ENCODE measurements at regions not wholly inside any gene's neighbourhood (a gene's known extent, or its start where the extent isn't known, plus 50 kb on each side); places are given as distances from the start of the nearest gene placed in this dataset.
A peak's percentile ranks its signal among the peaks of the same experiment; 100 is the strongest.

DNA sequence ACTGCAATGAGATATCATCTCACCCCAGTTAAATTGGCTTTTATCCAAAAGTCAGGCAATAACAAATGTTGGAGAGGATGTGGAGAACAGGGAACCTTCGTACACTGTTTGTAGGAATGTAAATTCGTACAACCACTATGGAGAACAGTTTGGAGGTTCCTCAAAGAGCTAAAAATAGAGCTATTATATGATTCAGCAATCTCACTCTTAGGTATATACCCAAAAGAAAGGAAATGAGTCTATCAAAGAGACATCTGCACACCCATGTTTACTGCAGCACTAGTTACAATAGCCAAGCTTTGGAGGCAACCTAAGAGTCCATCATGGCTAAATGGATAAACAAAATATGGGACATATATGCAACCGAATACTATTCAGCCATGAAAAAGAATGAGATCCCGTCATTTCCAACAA, 68.0 kb upstream of the HES1 start:
- DNase-seq (ENCODE audit: low read depth), result no peak

DNA sequence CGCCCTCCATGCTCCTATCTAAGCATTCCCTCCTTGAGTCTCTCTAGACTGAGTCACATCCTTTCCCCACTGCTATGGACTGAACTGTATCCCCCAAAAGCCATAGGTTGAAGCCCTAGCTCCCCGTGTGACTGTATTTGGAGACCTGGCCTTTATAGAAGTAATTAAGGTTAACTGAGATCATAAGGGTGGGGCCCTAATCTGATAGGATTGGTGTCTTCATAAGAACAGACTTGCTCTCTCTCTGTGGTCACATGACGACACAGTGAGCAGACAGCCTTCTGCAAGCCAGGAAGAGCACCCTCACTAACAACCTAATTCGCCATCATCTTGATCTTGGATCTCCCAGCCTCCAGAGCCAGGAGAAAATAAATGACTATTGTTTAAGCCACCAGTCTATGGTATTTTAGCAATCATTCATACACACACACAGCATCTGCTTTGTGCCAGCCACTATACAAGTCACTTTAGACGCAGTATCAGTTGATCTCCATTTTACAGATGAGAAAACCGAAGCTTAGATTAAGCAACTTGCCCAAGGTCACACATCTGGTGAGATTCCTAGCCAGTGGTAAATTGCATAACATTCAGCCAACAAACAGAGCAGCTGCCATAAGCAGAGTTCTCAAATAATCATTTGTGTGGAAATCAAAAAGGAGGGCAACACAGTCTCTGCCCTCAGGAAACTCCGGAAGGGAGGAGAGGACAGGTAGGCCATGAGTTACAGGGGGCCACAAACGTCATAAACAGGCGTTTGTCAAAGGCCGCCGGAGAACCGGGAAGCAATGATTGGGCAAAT, 66.3 kb upstream of the HES1 start:
- no peak for DNase-seq (ENCODE audit: low read depth)

- DNase-seq (ENCODE audit: low read depth), result no peak
Measured at GRCh38 chr3:194070220-194070633, 65.7 kb upstream of the HES1 start.

DNA sequence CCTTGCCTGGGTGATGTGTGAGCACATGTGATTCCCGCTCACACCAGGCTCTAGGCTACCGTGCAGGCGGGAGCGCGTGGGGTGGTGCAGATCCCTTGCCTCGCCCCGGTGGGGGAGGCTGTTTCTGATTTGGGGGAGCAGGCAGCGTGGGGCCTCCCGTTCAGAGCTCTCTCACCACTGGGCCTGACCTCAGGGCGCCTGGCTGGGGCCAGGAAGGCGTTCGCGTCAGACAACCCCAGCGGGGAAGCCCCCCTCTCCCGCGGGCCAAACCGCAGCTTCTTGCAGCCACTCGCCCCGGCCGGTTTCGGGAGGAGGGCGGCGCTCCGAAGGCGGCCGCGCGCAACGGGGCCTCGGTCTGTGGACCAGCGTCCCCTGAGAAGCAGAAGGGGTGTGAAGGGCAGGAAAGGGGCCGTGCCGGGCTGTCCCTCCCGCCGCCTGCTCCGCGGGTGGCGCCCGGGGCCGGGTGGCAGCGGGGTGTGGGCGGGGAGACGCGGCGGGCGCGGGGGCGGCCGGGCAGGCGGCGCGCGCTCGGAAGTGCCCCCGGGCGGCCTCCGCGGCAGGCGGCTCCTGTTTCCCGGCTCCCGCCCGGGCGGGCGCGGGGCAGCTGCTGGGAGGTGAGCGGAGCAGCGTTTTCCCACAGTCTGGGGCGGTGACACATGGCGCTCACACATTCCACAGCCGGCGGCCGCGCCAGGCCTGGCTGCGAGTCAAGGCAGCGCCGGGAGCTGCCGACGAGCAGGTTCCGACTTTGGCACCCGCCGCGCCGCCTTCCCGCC, 65.1 kb upstream of the HES1 start:
- peak; percentile 43 for DNase-seq (ENCODE audit: low read depth)

- DNase-seq (ENCODE audit: low read depth), result no peak
Measured at GRCh38 chr3:194072097-194072428, 63.9 kb upstream of the HES1 start.

GRCh38 chr3:194072691-194073279, 63.2 kb upstream of the HES1 start:
- no peak for DNase-seq (ENCODE audit: low read depth)

GRCh38 chr3:194073926-194074325, 62.0 kb upstream of the HES1 start:
- DNase-seq (ENCODE audit: low read depth), result no peak

GRCh38 chr3:194075088-194075615, 60.8 kb upstream of the HES1 start:
- no peak for DNase-seq (ENCODE audit: low read depth)

DNA sequence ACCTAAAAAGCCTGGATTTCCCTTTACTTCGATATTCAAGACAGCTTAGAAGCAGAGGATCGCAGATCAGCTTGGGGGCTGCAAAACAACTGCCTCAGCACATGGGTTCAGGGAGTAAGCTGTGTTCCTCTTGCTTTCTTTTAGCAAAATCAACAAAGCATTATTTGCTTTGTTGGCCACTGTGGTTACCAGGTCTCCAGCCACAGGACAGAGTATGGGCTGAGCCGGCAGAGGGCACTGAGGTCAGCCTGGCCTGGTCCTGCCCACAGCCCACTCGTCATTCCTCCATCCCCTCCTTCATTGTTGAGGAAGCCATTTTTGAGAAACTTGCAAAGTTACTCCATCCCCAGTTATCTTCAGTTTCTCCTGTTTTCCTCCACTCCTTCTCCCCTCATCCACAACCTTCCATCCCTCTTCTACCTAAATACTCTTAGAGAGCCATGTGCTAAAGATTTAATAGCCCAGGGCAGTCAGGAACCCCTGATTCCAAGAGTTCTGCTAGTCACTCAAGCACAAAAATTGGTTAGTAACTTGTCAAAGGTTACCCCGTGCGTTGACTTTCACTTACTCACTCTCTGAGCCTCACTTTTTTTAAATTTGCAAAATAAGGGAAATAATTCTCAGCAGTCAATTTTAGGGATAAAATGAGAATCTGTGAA, 60.0 kb upstream of the HES1 start:
- no peak for DNase-seq (ENCODE audit: low read depth)

- DNase-seq (ENCODE audit: low read depth), result no peak
Measured at GRCh38 chr3:194076475-194076874, 59.5 kb upstream of the HES1 start.

- no peak for DNase-seq (ENCODE audit: low read depth)
Measured at GRCh38 chr3:194077602-194078001, 58.3 kb upstream of the HES1 start.

GRCh38 chr3:194078045-194078821, 57.7 kb upstream of the HES1 start:
- no peak for DNase-seq (ENCODE audit: low read depth)

DNA sequence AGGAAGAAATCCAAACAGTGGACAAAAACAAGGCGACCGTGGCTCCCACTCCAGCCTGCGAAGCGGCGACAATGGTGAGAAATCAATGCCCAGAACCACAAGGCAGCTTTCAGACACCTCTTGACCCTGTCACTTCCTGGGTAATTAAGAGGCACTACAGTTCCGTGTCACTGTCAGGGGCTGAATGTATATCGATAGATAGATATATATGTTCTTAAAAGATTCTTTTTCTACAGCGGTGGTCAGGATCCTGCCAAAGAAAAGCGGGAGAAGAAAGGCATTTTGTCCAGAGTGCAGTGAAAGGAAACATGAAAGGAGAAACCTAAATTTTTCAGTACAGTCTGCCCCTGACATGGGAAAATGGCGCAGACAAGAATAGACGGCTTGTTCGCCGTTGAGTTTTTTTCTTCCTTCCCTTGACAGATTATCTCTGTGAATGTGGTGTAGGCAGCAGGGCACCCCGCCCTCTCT, 56.2 kb upstream of the HES1 start:
- DNase-seq (ENCODE audit: low read depth), result no peak

DNA sequence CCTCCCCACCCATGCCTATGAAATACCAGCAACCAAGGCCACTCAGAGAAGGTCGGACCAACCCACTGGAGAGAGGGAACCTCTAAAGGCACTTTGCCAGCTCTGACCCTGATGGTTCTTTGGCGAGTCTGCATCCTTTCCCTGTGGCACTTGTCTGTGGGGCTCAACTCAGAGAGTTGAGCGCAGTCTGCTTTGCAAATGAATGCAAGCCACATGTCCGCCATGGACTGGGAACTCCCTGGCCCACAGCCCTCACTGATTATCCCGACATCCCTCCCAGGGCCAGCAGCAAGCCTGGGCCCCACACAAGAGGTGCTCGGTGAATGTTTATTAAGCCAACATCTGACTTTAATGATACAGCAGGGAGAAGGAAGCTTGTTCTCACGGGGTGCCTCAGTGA, 55.5 kb upstream of the HES1 start:
- no peak for DNase-seq (ENCODE audit: low read depth)

- no peak for DNase-seq (ENCODE audit: low read depth)
Measured at GRCh38 chr3:194080913-194081800, 54.8 kb upstream of the HES1 start.

DNA sequence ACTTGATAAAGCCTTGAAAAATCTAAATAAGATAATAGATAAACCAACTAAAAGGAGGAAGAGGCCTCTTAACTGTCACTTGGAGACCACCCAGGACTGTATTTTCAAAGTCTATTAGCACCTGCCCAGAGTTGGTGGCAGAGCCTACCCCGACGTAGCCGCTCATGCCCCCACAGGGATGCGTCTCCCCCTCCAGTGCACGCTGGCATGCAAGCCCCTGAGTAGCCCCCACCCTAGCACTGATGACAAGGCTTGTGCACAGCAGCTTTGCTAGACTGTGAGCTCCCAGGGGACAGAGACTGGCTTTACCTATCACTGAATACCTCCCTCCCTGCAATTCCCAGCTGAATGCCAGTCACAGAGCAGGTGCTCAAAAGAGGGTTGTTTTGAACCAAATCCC, 54.1 kb upstream of the HES1 start:
- DNase-seq (ENCODE audit: low read depth), result no peak

GRCh38 chr3:194082743-194083636, 53.0 kb upstream of the HES1 start:
- no peak for DNase-seq (ENCODE audit: low read depth)

DNA sequence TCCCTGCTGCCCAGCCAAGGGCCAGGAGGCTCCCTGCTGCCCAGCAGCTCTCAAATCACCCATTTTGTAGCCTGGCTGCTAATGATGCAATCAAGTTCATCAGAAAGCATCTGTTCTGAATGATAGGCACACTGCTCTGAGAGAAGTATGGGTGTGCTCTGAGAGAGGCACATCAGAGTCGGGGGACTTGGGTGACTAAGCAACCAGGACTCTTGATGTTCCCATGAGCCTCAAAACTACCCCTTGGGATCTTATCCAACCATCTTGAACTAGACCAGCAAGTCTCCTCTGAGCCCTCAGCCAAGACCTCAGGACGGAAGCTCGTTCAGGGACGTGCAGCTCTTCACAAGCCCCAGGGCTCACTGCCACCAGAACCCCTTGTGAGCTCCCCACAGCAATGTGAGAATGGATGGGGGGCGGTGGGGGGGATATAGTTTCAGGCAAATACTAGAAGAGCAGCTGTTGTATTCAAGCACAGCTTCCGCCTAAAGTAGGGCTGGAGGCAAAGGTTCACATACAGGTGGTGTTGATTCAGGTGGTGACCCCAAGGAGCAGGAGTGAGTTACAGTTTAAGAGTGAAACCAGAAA, 52.2 kb upstream of the HES1 start:
- no peak for DNase-seq (ENCODE audit: low read depth)

DNA sequence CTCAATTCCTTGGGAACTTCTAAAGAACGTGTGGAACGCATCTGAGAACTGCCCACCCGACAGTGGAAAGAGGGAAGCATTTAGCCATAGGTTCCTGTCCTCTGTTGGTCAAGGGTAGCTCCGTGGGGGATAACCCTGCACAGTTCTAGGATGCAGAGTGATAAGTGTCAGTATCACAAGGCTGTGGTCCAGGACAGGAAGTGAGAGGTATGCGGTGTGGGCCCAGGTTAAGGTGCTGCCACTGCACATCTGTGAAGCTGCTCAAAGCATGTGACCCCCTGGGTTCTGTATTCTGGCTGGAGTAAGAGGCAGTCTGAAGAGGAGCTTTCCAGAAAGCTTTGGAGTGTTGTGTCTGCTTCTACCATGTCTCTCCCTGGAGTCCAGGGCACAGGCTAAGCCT, 51.7 kb upstream of the HES1 start:
- no peak for DNase-seq (ENCODE audit: low read depth)
